ENCODE measurements at regions not wholly inside any gene's neighbourhood (a gene's known extent, or its start where the extent isn't known, plus 50 kb on each side); places are given as distances from the start of the nearest gene placed in this dataset.

- TF ChIP-seq CTCF (IDR thresholded peaks at IDR 0.05; ENCODE audit: unreplicated experiment), result no peak
- BruUV-seq (replicated peaks), result no TSS peak
- intact Hi-C loops (cut with micrococcal nuclease), result no loop called here
- H3K4me3 Mint-ChIP-seq (ENCODE audit: unreplicated experiment), result no peak overlapping the region
- no peak for DNase-seq (ENCODE audit: unreplicated experiment)
- POLR2A ChIA-PET, result no interaction called here
- peaks cover 7% of the 10 kb centered on the region for H3K4me1 Mint-ChIP-seq (ENCODE audit: insufficient read depth, unreplicated experiment)
- peaks cover 5% of the 10 kb centered on the region for H3K9me3 Mint-ChIP-seq (ENCODE audit: unreplicated experiment)
- H3K36me3 Mint-ChIP-seq (ENCODE audit: insufficient read depth, unreplicated experiment), result peaks cover 5% of the 10 kb centered on the region
- H3K27ac Mint-ChIP-seq (ENCODE audit: low read depth, unreplicated experiment), result no peak overlapping the region
- CTCF ChIA-PET, result interaction anchor here (0.6 kb wide), 1 partner anchor 1744 kb away, joined by 3 read pairs; no protein-coding TSS in a partner anchor
- H3K27me3 Mint-ChIP-seq (ENCODE audit: insufficient read depth, unreplicated experiment), result no peaks in the 10 kb centered on the region
Measured at GRCh38 chr22:26777156-26777801, 119.9 kb downstream of the MIAT start.

GRCh38 chr22:26778372-26778771 is 121.0 kb downstream of the MIAT start:
- H3K4me1 Mint-ChIP-seq (ENCODE audit: insufficient read depth, unreplicated experiment), result peaks cover 7% of the 10 kb centered on the region
- intact Hi-C loops (cut with micrococcal nuclease), result no loop called here
- TF ChIP-seq CTCF (IDR thresholded peaks at IDR 0.05; ENCODE audit: unreplicated experiment), result no peak
- ChIA-PET POLR2A (no interaction called here), CTCF (no interaction called here)
- no peak for DNase-seq (ENCODE audit: unreplicated experiment)
- H3K27ac Mint-ChIP-seq (ENCODE audit: low read depth, unreplicated experiment), result no peak overlapping the region
- peaks cover 5% of the 10 kb centered on the region for H3K36me3 Mint-ChIP-seq (ENCODE audit: insufficient read depth, unreplicated experiment)
- peaks cover 5% of the 10 kb centered on the region for H3K9me3 Mint-ChIP-seq (ENCODE audit: unreplicated experiment)
- BruUV-seq (replicated peaks), result no TSS peak
- no peaks in the 10 kb centered on the region for H3K27me3 Mint-ChIP-seq (ENCODE audit: insufficient read depth, unreplicated experiment)
- no peak overlapping the region for H3K4me3 Mint-ChIP-seq (ENCODE audit: unreplicated experiment)

GRCh38 chr22:26779108-26779507 is 121.7 kb downstream of the MIAT start:
- TF ChIP-seq CTCF (IDR thresholded peaks at IDR 0.05; ENCODE audit: unreplicated experiment), result no peak
- no peak overlapping the region for H3K4me3 Mint-ChIP-seq (ENCODE audit: unreplicated experiment)
- H3K27ac Mint-ChIP-seq (ENCODE audit: low read depth, unreplicated experiment), result no peak overlapping the region
- intact Hi-C loops (cut with micrococcal nuclease), result no loop called here
- peaks cover 5% of the 10 kb centered on the region for H3K36me3 Mint-ChIP-seq (ENCODE audit: insufficient read depth, unreplicated experiment)
- H3K27me3 Mint-ChIP-seq (ENCODE audit: insufficient read depth, unreplicated experiment), result no peaks in the 10 kb centered on the region
- H3K4me1 Mint-ChIP-seq (ENCODE audit: insufficient read depth, unreplicated experiment), result peaks cover 7% of the 10 kb centered on the region
- H3K9me3 Mint-ChIP-seq (ENCODE audit: unreplicated experiment), result peaks cover 5% of the 10 kb centered on the region
- POLR2A ChIA-PET, result no interaction called here
- BruUV-seq (replicated peaks), result no TSS peak
- no peak for DNase-seq (ENCODE audit: unreplicated experiment)
- CTCF ChIA-PET, result interaction anchor here (0.6 kb wide), 1 partner anchor 413 kb away, joined by 3 read pairs; no protein-coding TSS in a partner anchor

GRCh38 chr22:26779929-26780328 is 122.5 kb downstream of the MIAT start:
- ChIA-PET POLR2A (no interaction called here), CTCF (interaction anchor here (1.0 kb wide), 1 partner anchor 186 kb away, joined by 3 read pairs; no protein-coding TSS in a partner anchor)
- Mint-ChIP-seq H3K36me3 (ENCODE audit: insufficient read depth, unreplicated experiment) (peaks cover 5% of the 10 kb centered on the region), H3K27me3 (ENCODE audit: insufficient read depth, unreplicated experiment) (no peaks in the 10 kb centered on the region), H3K4me1 (ENCODE audit: insufficient read depth, unreplicated experiment) (peaks cover 7% of the 10 kb centered on the region), H3K27ac (ENCODE audit: low read depth, unreplicated experiment) (no peak overlapping the region), H3K4me3 (ENCODE audit: unreplicated experiment) (no peak overlapping the region), H3K9me3 (ENCODE audit: unreplicated experiment) (peaks cover 5% of the 10 kb centered on the region)
- TF ChIP-seq CTCF (IDR thresholded peaks at IDR 0.05; ENCODE audit: unreplicated experiment), result no peak
- intact Hi-C loops (cut with micrococcal nuclease), result no loop called here
- BruUV-seq (replicated peaks), result no TSS peak
- no peak for DNase-seq (ENCODE audit: unreplicated experiment)
